ENCODE measurements at regions not wholly inside any gene's neighbourhood (a gene's known extent, or its start where the extent isn't known, plus 50 kb on each side); places are given as distances from the start of the nearest gene placed in this dataset.

DNA sequence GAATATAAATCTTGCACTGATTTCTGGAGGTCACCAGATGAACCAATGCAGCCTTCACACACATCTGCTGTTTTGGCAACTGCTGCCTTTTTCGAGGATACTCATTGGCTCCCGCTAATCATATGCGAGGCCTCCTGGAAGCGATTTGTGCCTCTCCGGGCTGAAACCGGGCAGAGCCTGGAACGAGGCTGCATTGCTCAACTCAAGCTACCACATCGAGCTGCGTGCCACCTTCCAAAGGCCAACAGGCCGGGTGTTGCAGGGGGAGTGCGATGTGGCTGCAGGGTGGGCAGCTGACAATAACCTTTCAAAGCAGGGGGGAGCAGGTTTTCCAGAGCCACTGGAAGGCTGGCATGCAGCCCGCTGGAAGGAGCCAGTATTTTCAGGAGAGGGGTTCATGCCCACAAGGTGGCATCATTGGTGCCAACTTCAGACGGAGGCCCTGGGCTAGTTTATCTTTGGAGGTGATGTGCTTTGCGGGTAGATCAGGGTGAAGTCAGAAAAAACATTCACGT is 122.6 kb upstream of the IFNGR1 start:
- TF ChIP-seq EZH2 (IDR thresholded peaks at IDR 0.05; ENCODE audit: insufficient read depth, low read length), result no peak
- TF ChIP-seq, protein P1, sequence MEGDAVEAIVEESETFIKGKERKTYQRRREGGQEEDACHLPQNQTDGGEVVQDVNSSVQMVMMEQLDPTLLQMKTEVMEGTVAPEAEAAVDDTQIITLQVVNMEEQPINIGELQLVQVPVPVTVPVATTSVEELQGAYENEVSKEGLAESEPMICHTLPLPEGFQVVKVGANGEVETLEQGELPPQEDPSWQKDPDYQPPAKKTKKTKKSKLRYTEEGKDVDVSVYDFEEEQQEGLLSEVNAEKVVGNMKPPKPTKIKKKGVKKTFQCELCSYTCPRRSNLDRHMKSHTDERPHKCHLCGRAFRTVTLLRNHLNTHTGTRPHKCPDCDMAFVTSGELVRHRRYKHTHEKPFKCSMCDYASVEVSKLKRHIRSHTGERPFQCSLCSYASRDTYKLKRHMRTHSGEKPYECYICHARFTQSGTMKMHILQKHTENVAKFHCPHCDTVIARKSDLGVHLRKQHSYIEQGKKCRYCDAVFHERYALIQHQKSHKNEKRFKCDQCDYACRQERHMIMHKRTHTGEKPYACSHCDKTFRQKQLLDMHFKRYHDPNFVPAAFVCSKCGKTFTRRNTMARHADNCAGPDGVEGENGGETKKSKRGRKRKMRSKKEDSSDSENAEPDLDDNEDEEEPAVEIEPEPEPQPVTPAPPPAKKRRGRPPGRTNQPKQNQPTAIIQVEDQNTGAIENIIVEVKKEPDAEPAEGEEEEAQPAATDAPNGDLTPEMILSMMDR (IDR thresholded peaks at IDR 0.05; ENCODE audit: insufficient read depth, low read depth, low read length), result no peak
